H7 (cell line): ENCODE measurements at regions not wholly inside any gene's neighbourhood (a gene's known extent, or its start where the extent isn't known, plus 50 kb on each side); places are given as distances from the start of the nearest gene placed in this dataset.
"Not testable (repeated sequence)": the region's sequence is repeated elsewhere in the genome, so short reads cannot be mapped to it uniquely, and the experiment has no call there.

Experiments used
- DNase-seq: peaks from one replicate; pipeline ENCODE4 v3.0.0; 2012
- H3K27me3 ChIP-seq: 2 replicates; pipeline ENCODE4 v1.6.0; 2011; ENCODE audit warnings: mild to moderate bottlenecking, low read length; ENCODE audit not compliant: control insufficient read depth, insufficient read depth
- H3K36me3 ChIP-seq: replicated peaks from 2 replicates; pipeline ENCODE4 v1.5.1; 2011; ENCODE audit warnings: low read length; ENCODE audit not compliant: control insufficient read depth, insufficient read depth
- H3K4me3 ChIP-seq: 2 replicates; pipeline ENCODE4 v1.5.1; 2011; ENCODE audit warnings: low read depth, mild to moderate bottlenecking, control low read depth, low read length, moderate library complexity; ENCODE audit not compliant: insufficient read depth

DNA sequence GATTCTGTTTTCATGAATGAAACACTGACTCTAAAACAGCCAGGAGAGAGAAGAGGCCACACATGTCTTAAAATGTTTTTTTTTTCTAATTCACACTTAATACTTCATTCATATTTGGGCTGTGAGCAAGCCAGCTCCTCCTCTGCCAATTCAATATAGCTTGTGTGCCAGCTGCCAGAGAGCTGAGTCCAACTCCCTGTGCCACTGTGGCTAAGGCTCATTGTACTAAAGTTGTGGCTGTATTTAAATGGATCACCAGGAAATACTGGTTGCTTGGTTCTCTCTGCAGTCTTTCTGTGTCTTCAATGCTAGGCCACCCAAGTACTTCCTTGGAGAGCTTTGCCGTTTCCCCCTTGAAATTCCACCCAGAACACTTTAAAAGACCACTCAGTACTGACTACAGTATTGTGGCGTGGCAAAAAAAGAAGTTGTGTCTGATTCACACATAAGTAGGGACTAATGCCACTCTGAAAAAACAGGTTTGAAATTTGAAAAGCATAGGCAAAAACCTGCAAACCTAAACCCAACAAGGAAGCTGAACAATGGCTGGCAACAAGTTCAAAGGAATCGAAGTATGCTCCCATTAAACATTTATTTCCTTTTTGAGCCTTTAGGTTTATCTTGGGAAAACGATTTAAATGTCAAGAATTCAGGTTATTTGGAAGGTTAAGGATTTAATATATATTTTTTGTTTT is 524.7 kb downstream of the DIPK2A start:
- H3K27me3 ChIP-seq, result no peaks in the 10 kb centered on the region
- no peak overlapping the region for H3K4me3 ChIP-seq
- DNase-seq, result no peak
- no peaks in the 10 kb centered on the region for H3K36me3 ChIP-seq

DNA sequence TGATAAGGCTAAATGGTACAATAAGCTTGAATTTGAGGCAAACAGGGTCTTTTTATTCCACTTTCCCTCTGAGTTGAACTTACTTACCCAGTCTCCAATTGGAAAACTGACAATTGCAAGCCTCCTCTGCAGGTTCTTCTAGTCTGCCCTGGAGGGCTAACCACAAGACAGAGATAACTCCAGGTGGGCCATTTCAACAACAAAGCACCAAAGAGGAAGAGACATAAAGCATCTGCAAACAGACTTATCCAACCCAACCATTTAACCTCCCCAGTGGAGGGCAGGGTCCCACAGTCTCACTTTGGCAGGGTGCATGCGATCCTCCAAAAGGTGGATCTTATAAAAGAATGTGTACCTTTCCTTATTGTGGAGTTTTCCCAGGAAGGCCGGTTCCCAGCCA is 525.8 kb downstream of the DIPK2A start:
- no peaks in the 10 kb centered on the region for H3K27me3 ChIP-seq
- no peak for DNase-seq
- H3K4me3 ChIP-seq, result no peak overlapping the region
- H3K36me3 ChIP-seq, result no peaks in the 10 kb centered on the region

DNA sequence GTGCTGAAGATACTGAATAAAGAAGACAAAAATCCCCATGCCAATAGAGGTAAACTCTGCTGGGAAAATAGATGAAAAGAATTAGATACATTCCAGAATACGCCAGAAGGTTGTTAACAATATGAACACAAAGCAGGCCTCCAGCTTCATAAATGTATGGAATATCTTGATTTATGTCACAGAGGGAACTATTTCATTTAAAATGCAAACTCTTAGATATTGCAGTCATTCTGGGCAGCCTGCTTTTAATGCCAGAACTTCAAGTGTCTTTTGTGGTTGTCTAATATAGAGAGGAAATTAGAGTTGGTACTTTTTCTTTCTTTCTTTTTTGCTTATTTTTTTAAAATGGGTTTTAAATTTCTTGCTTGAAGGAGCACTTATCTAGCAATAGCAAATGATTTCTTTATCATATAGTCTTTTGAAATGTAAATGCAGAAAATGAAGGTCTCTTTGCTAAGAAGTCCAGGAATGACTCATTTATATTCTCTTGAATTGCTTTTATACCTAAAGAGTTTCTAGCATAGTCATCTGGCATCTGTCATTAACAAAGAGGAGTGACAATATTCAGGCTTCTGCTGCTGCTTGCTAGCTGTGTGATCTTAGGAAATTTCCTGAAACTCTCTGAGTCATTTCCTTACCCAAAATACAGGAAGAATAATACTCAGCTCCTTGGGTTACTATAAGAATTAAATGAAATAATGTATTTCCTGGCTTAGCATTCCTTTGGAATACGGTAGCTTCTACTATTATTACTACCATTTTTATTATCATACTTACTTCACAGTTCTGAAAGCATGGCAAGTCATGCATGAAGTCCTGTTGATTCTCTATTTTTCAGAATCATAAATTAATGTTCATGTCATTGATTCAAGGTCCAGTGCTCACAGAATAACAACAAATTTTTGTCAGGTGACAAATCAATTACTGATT is 527.6 kb downstream of the DIPK2A start:
- no peaks in the 10 kb centered on the region for H3K36me3 ChIP-seq
- no peak for DNase-seq

DNA sequence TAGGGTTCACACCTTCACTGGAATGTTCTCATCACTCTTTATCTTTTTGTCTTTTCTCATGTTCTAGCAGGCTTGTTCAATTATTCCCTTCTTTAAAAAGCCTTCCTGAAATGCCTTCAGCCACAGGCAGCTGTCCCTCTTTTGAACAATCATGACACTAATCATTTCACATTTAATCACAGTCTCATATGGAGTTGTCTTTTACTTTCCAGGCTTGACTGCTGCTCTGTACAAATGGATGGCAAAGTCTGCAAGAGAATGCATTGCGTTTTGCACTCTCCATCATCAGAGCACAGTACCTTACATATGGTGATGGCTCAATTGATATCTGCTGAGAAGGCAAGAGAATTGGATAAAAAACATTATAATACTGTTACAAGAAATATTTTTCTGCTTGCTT is 529.8 kb downstream of the DIPK2A start:
- Histone ChIP-seq H3K27me3 (no peaks in the 10 kb centered on the region), H3K36me3 (no peaks in the 10 kb centered on the region), H3K4me3 (no peak overlapping the region)
- DNase-seq, result no peak

More for the DNA sequence above, 527.6 kb downstream of the DIPK2A start:
- H3K27me3 ChIP-seq, result no peaks in the 10 kb centered on the region
- no peak overlapping the region for H3K4me3 ChIP-seq

DNA sequence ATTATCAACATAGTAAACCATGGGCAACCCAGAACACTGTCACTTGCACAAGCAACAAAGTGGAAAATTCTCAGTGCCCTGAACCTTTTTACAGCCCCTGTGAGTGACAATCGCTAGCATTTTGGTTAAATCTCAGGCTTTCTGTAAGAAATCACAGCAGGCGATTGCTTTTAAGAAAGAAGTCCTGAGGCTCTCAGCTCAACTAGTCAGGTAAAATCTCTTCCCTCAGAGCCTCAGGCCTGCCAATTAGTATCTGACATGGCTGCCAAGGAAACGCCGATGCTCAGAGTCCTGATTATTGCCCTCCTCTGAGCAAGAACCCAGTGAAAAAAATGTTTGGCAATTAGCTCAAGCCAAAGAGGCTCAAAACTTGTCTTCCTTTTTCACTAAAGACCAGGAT is 530.8 kb downstream of the DIPK2A start:
- no peak overlapping the region for H3K4me3 ChIP-seq
- no peaks in the 10 kb centered on the region for H3K36me3 ChIP-seq
- no peaks in the 10 kb centered on the region for H3K27me3 ChIP-seq
- DNase-seq, result peak; percentile 15

DNA sequence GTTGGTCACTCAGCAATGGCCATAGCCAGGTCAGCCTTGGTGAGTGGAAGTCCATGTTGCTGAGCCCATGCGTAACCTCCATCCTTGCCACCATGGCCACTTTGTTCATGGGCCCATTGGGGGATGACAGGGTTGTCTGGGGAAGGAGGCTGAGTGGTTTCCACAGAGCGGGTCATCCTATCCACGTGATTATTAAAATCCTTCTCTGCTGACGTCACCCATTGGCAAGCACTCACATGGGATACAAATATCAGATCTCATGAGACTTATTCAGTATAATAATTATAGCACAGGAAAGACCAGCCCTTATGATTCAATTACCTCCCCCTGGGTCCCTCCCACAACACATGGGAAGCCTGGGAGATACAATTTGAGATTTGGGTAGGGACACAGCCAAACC is 534.8 kb downstream of the DIPK2A start:
- not testable (repeated sequence) for H3K36me3 ChIP-seq, H3K27me3 ChIP-seq, H3K4me3 ChIP-seq, DNase-seq

DNA sequence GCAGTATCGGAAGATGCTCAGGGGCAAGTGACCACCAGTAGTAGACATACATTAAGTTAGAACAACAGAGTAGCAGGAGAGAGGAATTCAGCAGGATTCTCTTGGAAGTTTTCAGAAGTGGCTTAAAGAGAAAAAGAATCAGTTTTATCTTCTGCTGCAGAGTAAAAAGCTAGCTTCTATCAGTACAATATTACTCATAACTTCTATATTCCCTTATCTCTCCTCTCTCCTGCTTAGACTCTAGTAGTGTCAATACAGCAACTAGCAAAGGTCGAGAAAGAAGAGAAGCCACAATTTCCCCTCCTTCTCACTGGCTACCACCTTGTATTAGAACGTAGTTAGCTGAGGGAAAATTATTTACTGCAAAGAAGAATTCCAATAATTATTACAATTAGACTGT is 539.7 kb downstream of the DIPK2A start:
- DNase-seq, result no peak
- H3K27me3 ChIP-seq, result no peaks in the 10 kb centered on the region
- H3K4me3 ChIP-seq, result no peak overlapping the region
- H3K36me3 ChIP-seq, result no peaks in the 10 kb centered on the region

DNA sequence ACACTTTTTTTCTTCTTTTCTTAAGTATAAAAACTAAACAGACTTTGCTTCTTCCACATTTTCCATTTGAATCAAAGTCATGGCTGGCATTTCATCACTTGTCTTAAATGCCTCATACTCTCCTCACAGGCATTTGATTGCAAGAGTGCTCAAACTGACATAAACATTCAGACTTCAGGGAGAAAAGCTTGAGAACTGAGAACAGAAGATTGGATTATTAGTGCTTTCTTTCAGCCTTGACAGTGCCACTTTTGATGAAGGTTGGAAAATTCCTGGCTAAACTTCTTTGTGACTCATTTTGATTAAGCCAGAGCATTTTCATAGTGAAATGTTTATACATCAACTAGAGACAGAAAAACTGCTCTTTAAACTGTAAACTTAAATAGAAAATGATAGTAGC is 544.4 kb downstream of the DIPK2A start:
- DNase-seq, result no peak
- Histone ChIP-seq H3K4me3 (no peak overlapping the region), H3K27me3 (no peaks in the 10 kb centered on the region), H3K36me3 (no peaks in the 10 kb centered on the region)

DNA sequence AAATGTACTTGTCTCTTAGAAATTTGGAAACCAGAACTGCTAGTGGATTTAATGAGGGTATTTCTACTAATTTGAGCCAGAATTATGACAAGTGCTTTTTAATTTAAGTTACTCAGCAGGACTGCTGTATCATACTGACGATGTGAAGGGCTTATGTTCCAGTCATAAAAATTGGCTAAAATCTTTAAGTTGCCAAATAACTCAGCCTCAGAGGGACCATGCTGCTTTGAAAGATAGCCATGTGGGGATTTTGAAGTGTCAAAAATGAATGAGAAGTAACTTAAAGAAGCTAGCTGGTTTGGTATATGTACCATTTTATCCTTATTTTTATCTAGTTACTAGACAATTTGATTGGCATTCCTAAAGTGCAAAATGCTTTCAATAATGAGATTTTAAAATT is 545.0 kb downstream of the DIPK2A start:
- Histone ChIP-seq H3K4me3 (no peak overlapping the region), H3K27me3 (no peaks in the 10 kb centered on the region), H3K36me3 (no peaks in the 10 kb centered on the region)
- DNase-seq, result no peak

DNA sequence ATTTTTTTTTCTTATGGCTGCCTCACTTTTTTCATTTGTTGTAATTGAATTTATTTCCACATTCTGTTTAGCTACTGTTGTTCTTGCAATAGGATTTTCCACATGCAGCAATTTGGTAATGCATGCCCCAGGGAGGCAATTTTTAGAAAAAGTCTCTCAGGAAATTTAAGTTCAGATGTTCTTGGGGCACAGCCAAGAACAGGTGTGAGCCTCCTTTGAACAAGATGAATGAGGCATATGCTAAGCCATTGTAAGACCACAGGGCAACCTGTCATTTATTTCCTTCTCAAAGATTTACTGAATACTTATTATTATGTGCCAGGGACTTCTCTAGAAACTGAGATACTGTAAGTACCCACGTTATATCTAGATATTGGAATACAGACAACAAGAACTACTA is 549.5 kb downstream of the DIPK2A start:
- Histone ChIP-seq H3K4me3 (no peak overlapping the region), H3K36me3 (no peaks in the 10 kb centered on the region), H3K27me3 (no peaks in the 10 kb centered on the region)
- no peak for DNase-seq

DNA sequence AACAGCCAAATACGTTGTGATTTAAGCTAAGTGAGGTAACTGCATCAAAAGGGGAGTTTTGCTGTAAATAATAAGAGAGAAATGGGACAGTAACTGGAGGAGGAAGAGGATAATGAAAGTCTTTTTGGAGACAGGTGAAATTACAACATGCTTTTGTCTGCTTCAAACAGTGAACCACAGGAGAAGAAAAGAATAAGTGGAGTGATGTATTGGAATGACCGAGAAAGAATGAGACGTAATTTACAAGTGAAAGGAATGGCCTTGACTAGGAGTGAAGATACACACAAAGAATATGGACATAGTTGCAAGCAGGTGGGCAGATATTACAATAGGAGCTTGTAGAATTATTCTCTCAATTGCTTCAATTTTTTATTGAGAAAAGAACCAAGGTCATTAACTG is 550.8 kb downstream of the DIPK2A start:
- H3K36me3 ChIP-seq, result no peaks in the 10 kb centered on the region
- no peak for DNase-seq
- H3K27me3 ChIP-seq, result no peaks in the 10 kb centered on the region
- H3K4me3 ChIP-seq, result no peak overlapping the region

DNA sequence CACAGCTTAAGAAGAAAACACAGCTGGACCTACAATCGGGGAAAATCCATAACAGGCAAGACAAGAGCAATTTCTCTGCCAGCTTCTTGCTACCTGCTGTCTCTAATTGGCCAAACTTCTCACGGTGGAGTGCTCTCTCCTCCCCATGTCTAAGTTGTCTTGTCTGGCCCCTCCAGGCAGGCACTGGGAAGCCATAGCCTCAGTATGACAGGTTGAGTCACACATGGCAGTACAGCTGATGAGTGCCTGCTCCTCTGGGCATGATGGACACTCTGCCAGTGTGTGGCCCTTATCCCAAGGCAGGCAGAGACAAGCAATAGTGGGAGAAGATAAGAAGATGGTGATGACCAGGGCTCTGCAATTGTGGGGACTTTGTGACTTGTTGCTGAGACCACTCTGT is 551.8 kb downstream of the DIPK2A start:
- no peak overlapping the region for H3K4me3 ChIP-seq
- H3K27me3 ChIP-seq, result no peaks in the 10 kb centered on the region
- DNase-seq, result no peak
- no peaks in the 10 kb centered on the region for H3K36me3 ChIP-seq

DNA sequence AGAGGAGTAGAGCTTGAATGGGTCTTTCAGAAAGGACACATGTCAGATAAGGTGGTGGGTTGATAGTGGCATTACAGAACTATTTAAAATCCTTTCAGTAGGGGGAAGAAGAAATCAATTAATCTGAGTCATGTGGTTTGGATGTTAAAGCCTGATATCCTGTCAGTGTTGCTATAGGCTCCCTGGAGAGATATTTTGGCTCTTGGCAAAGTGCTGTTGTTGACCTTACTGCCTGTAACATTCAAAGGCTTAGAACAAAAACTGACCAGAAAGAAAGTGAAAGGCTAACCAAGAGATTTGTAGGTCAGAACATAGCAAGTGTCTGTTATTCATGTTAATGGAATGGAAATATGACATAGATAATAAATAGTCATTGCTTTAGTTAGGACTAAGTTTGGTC is 552.9 kb downstream of the DIPK2A start:
- Histone ChIP-seq H3K4me3 (no peak overlapping the region), H3K27me3 (no peaks in the 10 kb centered on the region), H3K36me3 (no peaks in the 10 kb centered on the region)
- no peak for DNase-seq

DNA sequence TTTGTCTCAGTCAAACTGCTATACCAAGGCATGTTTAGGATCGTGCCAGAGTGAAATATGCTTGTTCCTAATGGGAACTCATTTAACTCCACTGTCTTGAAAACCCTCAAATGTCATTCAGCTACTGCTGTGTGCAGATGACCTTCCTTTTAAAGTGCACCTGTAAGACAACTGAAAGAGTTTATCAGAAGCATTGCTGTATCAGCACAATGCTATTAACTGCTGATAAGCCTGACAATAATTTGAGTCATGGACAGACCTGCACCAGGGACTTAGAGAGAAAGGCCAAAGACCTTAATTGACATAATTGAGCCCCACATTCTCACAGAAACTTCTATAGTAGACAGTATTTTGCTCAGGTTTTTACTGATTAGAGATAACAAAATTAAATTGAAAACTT is 557.9 kb downstream of the DIPK2A start:
- no peak for DNase-seq
- Histone ChIP-seq H3K36me3 (no peaks in the 10 kb centered on the region), H3K27me3 (no peaks in the 10 kb centered on the region), H3K4me3 (no peak overlapping the region)

DNA sequence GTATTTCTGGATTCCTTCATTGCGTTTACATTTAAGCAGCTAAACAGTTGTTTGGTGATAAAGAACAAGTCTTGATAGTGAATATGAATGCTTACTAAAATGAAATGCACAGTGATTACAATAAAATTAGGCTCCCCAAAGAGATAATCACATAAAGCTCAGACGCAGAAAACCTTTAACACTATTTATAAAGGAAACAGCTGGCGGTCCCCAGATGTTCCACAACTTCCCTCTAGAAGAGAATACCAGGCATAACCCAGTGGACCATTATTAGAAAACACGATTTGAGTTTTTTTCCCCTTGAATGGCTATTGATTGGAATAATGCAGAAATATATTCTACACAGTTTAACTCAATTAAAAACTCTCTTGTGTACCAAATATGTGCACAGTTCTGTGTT is 573.2 kb downstream of the DIPK2A start:
- DNase-seq, result no peak
- Histone ChIP-seq H3K4me3 (no peak overlapping the region), H3K27me3 (no peaks in the 10 kb centered on the region), H3K36me3 (no peaks in the 10 kb centered on the region)
